ENCODE measurements at regions not wholly inside any gene's neighbourhood (a gene's known extent, or its start where the extent isn't known, plus 50 kb on each side); places are given as distances from the start of the nearest gene placed in this dataset.

GRCh38 chr1:80075351-80075750, 1068.8 kb upstream of the ADGRL4 start:
- DNase-seq = no peak

GRCh38 chr1:80072563-80072962, 1066.0 kb upstream of the ADGRL4 start:
- DNase-seq = no peak

- no peak for DNase-seq
Measured at GRCh38 chr1:80066060-80066459, 1059.5 kb upstream of the ADGRL4 start.

GRCh38 chr1:80064524-80064923, 1058.0 kb upstream of the ADGRL4 start:
- no peak for DNase-seq

GRCh38 chr1:80059940-80060339, 1053.4 kb upstream of the ADGRL4 start:
- peak; percentile 43 for DNase-seq

GRCh38 chr1:80056179-80056578, 1049.6 kb upstream of the ADGRL4 start:
- DNase-seq = no peak

- DNase-seq = peak; percentile 1
Measured at GRCh38 chr1:80054129-80054528, 1047.6 kb upstream of the ADGRL4 start.

- no peak for DNase-seq
Measured at GRCh38 chr1:80053613-80054012, 1047.1 kb upstream of the ADGRL4 start.

GRCh38 chr1:80050523-80050922, 1044.0 kb upstream of the ADGRL4 start:
- no peak for DNase-seq

- no peak for DNase-seq
Measured at GRCh38 chr1:80050085-80050484, 1043.6 kb upstream of the ADGRL4 start.

- no peak for DNase-seq
Measured at GRCh38 chr1:80048716-80049115, 1042.2 kb upstream of the ADGRL4 start.

GRCh38 chr1:80047791-80048190, 1041.3 kb upstream of the ADGRL4 start:
- DNase-seq = no peak

- DNase-seq = no peak
Measured at GRCh38 chr1:80044662-80045061, 1038.1 kb upstream of the ADGRL4 start.

GRCh38 chr1:80036690-80037432, 1030.3 kb upstream of the ADGRL4 start:
- DNase-seq = no peak

GRCh38 chr1:80023358-80023757, 1016.8 kb upstream of the ADGRL4 start:
- no peak for DNase-seq

GRCh38 chr1:80021891-80022290, 1015.4 kb upstream of the ADGRL4 start:
- DNase-seq = no peak

GRCh38 chr1:80018348-80018747, 1011.8 kb upstream of the ADGRL4 start:
- DNase-seq = no peak

- DNase-seq = no peak
Measured at GRCh38 chr1:80008934-80009333, 1002.4 kb upstream of the ADGRL4 start.

GRCh38 chr1:80003250-80003649, 996.7 kb upstream of the ADGRL4 start:
- DNase-seq = no peak

GRCh38 chr1:79988401-79988800, 981.9 kb upstream of the ADGRL4 start:
- no peak for DNase-seq

- peak; percentile 28 for DNase-seq
Measured at GRCh38 chr1:79982211-79982610, 975.7 kb upstream of the ADGRL4 start.

GRCh38 chr1:79981481-79981880, 975.0 kb upstream of the ADGRL4 start:
- DNase-seq = no peak

- no peak for DNase-seq
Measured at GRCh38 chr1:79979346-79979745, 972.8 kb upstream of the ADGRL4 start.

GRCh38 chr1:79976287-79976686, 969.8 kb upstream of the ADGRL4 start:
- DNase-seq = no peak

- no peak for DNase-seq
Measured at GRCh38 chr1:79974659-79975058, 968.1 kb upstream of the ADGRL4 start.
